ENCODE measurements at regions not wholly inside any gene's neighbourhood (a gene's known extent, or its start where the extent isn't known, plus 50 kb on each side); places are given as distances from the start of the nearest gene placed in this dataset.

DNA sequence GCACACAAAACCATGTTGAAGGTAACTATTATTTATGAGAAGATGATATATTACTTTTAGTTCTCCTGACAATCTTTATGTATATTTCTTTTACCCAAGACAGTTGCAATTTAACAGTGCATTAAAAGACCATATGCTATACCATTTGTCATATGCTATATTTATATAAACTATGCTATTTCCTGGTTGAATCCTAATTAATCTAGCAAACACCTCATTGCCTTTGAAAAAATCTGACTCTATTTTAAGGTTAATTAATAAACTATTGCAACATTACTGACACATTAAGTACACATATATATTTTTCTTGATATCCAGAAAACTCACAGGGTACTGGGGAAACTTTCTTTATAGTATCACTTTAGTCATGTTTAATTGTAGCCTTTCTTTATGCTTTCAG lies 649.4 kb upstream of the PCDH20 start:
- no peak for TF ChIP-seq CTCF (IDR thresholded peaks at IDR 0.05; ENCODE audit: low read depth, low read length, missing control alignments)
- no peak for DNase-seq (ENCODE audit: low read depth)
- in situ Hi-C loops (cut with HindIII; ENCODE audit: low sequenced_read_pairs) = no loop called here

DNA sequence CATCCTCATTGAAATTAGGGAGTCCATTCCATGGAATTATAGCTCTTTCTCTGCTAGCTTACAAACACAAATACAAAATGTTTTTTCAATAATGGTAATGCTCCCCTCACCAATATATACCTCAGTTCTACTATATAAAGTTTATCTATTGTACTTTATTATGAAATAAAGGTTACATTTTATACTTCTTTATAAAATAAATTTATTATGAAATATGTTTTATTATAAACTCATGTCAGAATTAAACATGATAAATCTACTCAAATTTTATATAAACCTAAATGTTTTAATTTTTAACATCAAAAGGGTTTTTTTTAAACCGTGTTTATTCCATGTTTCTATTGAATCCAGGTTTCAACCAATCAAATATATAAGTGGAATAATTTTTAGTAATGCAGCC lies 646.1 kb upstream of the PCDH20 start:
- no peak for TF ChIP-seq CTCF (IDR thresholded peaks at IDR 0.05; ENCODE audit: low read depth, low read length, missing control alignments)
- H3K4me3 ChIP-seq (ENCODE audit: low read depth, low read length) = no peak overlapping the region
- no peak for DNase-seq (ENCODE audit: low read depth)
- in situ Hi-C loops (cut with HindIII; ENCODE audit: low sequenced_read_pairs) = no loop called here

More for the DNA sequence above, 649.4 kb upstream of the PCDH20 start:
- no peak overlapping the region for H3K4me3 ChIP-seq (ENCODE audit: low read depth, low read length)

DNA sequence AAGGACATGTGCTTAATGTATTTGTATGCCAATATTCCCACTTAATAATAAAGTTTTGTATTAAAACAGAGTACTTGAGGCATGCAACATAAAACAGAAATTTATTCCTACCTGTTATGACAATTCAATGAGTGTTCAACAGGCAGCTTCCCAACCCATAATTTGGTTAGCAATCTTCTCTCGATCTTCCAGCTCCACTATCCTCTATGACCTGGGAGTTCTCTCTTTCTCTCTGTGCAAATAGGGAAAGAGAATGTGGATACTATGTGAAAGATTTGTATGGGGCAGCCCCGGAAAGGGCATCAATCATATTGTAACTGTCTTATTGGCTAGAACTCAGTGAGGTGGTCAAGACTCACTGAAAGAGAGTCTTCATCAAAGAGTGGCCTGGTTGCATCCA lies 644.9 kb upstream of the PCDH20 start:
- no peak overlapping the region for H3K4me3 ChIP-seq (ENCODE audit: low read depth, low read length)
- in situ Hi-C loops (cut with HindIII; ENCODE audit: low sequenced_read_pairs) = no loop called here
- no peak for DNase-seq (ENCODE audit: low read depth)
- no peak for TF ChIP-seq CTCF (IDR thresholded peaks at IDR 0.05; ENCODE audit: low read depth, low read length, missing control alignments)

GRCh38 chr13:62057286-62057685 lies 641.6 kb upstream of the PCDH20 start:
- no peak for DNase-seq (ENCODE audit: low read depth)
- TF ChIP-seq CTCF (IDR thresholded peaks at IDR 0.05; ENCODE audit: low read depth, low read length, missing control alignments) = no peak
- in situ Hi-C loops (cut with HindIII; ENCODE audit: low sequenced_read_pairs) = no loop called here
- no peak overlapping the region for H3K4me3 ChIP-seq (ENCODE audit: low read depth, low read length)

DNA sequence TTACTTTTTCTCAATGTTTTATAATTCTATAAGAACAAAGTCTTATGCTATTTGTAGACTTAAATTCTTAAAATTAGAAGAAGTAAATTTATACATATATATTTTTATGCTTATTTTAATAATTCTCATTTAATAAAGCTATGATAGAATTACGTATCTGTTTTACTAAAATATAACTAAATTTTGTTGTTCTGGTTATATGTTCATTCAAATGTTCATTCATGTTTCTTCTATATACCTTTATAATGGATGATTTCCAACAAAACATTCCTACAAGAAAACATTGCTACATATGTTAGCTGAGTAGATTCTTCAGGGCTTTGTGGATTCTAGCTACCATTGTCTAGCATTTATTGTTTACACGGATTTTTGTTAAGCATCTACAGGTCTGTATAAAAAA lies 634.3 kb upstream of the PCDH20 start:
- TF ChIP-seq CTCF (IDR thresholded peaks at IDR 0.05; ENCODE audit: low read depth, low read length, missing control alignments) = no peak
- in situ Hi-C loops (cut with HindIII; ENCODE audit: low sequenced_read_pairs) = no loop called here
- H3K4me3 ChIP-seq (ENCODE audit: low read depth, low read length) = no peak overlapping the region
- no peak for DNase-seq (ENCODE audit: low read depth)

GRCh38 chr13:62046512-62046911 lies 630.9 kb upstream of the PCDH20 start:
- no peak for DNase-seq (ENCODE audit: low read depth)
- in situ Hi-C loops (cut with HindIII; ENCODE audit: low sequenced_read_pairs) = no loop called here
- TF ChIP-seq CTCF (IDR thresholded peaks at IDR 0.05; ENCODE audit: low read depth, low read length, missing control alignments) = no peak
- H3K4me3 ChIP-seq (ENCODE audit: low read depth, low read length) = no peak overlapping the region

- no peak for TF ChIP-seq CTCF (IDR thresholded peaks at IDR 0.05; ENCODE audit: low read depth, low read length, missing control alignments)
- in situ Hi-C loops (cut with HindIII; ENCODE audit: low sequenced_read_pairs) = no loop called here
- H3K4me3 ChIP-seq (ENCODE audit: low read depth, low read length) = no peak overlapping the region
- DNase-seq (ENCODE audit: low read depth) = no peak
These were observed 628.0 kb upstream of the PCDH20 start for GRCh38 chr13:62043600-62043999.
